HL-60 (cell line): ENCODE measurements at regions not wholly inside any gene's neighbourhood (a gene's known extent, or its start where the extent isn't known, plus 50 kb on each side); places are given as distances from the start of the nearest gene placed in this dataset.

ENCODE experiments used
- CTCF ChIP-seq: IDR thresholded peaks from one replicate; pipeline ENCODE4 v1.5.1; 2011; ENCODE audit warnings: low read length, control low read depth, inconsistent platforms; ENCODE audit not compliant: insufficient read depth
- POLR2AphosphoS5 ChIP-seq: IDR thresholded peaks from 2 replicates; pipeline ENCODE4 v1.6.1; 2012; ENCODE audit warnings: low read depth

- TF ChIP-seq CTCF (no peak), POLR2AphosphoS5 (peak; percentile 62; the same call in 1 of the 2 replicates)
These were observed 83.0 kb upstream of the PRLR start for GRCh38 chr5:35313291-35313690.
